GM18502 (cell line): ENCODE measurements at regions not wholly inside any gene's neighbourhood (a gene's known extent, or its start where the extent isn't known, plus 50 kb on each side); places are given as distances from the start of the nearest gene placed in this dataset.
"Not testable (repeated sequence)": the region's sequence is repeated elsewhere in the genome, so short reads cannot be mapped to it uniquely, and the experiment has no call there.

Source experiments
- ATAC-seq: cut with Tn5 transposase; IDR thresholded peaks from one replicate; pipeline ENCODE4 v1.9.1; 2021; ENCODE audit warnings: mild to moderate bottlenecking; ENCODE audit not compliant: unreplicated experiment, poor library complexity

- no peak for ATAC-seq
Observed at GRCh38 chr17:33870936-33871335, 384.1 kb upstream of the CCL2 start.

- ATAC-seq, result no peak
Observed at GRCh38 chr17:33871720-33872540, 383.2 kb upstream of the CCL2 start.

- no peak for ATAC-seq
Observed at GRCh38 chr17:33873201-33873617, 381.9 kb upstream of the CCL2 start.

GRCh38 chr17:33874617-33875060 is 380.4 kb upstream of the CCL2 start:
- no peak for ATAC-seq

GRCh38 chr17:33875973-33876372 is 379.1 kb upstream of the CCL2 start:
- ATAC-seq, result no peak

- not testable (repeated sequence) for ATAC-seq
Observed at GRCh38 chr17:33882273-33882672, 372.8 kb upstream of the CCL2 start.

GRCh38 chr17:33882677-33883076 is 372.4 kb upstream of the CCL2 start:
- not testable (repeated sequence) for ATAC-seq

- no peak for ATAC-seq
Observed at GRCh38 chr17:33888455-33888854, 366.6 kb upstream of the CCL2 start.

GRCh38 chr17:33889040-33889439 is 366.0 kb upstream of the CCL2 start:
- ATAC-seq, result no peak

- ATAC-seq, result no peak
Observed at GRCh38 chr17:33889766-33890165, 365.3 kb upstream of the CCL2 start.

GRCh38 chr17:33892717-33893591 is 362.1 kb upstream of the CCL2 start:
- ATAC-seq, result no peak

GRCh38 chr17:33895491-33895890 is 359.6 kb upstream of the CCL2 start:
- no peak for ATAC-seq

- ATAC-seq, result no peak
Observed at GRCh38 chr17:33896263-33896662, 358.8 kb upstream of the CCL2 start.

GRCh38 chr17:33901085-33901484 is 354.0 kb upstream of the CCL2 start:
- no peak for ATAC-seq

- no peak for ATAC-seq
Observed at GRCh38 chr17:33902901-33903449, 352.1 kb upstream of the CCL2 start.

- ATAC-seq, result no peak
Observed at GRCh38 chr17:33904476-33904875, 350.6 kb upstream of the CCL2 start.

GRCh38 chr17:33905338-33905800 is 349.7 kb upstream of the CCL2 start:
- ATAC-seq, result no peak

- no peak for ATAC-seq
Observed at GRCh38 chr17:33908363-33909064, 346.6 kb upstream of the CCL2 start.

GRCh38 chr17:33910200-33910857 is 344.8 kb upstream of the CCL2 start:
- no peak for ATAC-seq

- ATAC-seq, result no peak
Observed at GRCh38 chr17:33914125-33914524, 341.0 kb upstream of the CCL2 start.
